A673 (cell line): ENCODE measurements at regions not wholly inside any gene's neighbourhood (a gene's known extent, or its start where the extent isn't known, plus 50 kb on each side); places are given as distances from the start of the nearest gene placed in this dataset.
A peak's percentile ranks its signal among the peaks of the same experiment; 100 is the strongest.

Experiments
- BruUV-seq: library from RNA; stranded (reverse); fragments of 400-500 nt; replicated peaks from 2 replicates; lab custom pipeline; 2021; lab: Mats Ljungman, UMichigan
- CTCF ChIA-PET: fragments of 300-600 bp; sonication (Branson Sonifier 250); formaldehyde crosslinking; loops from one replicate; lab custom pipeline; 2022; ENCODE audit warnings: antibody characterized with exemption; lab: Charles Lee
- POLR2A ChIA-PET: fragments of 300-600 bp; sonication (Branson Sonifier 250); formaldehyde crosslinking; loops from one replicate; lab custom pipeline; 2022; ENCODE audit warnings: antibody characterized with exemption; ENCODE audit not compliant: low non-redundant PET; lab: Charles Lee
- DNase-seq: peaks from one replicate; pipeline ENCODE4 v3.0.0-alpha.2; 2015; ENCODE audit warnings: low spot score
- H3K27ac ChIP-seq: fragments of 200-600 bp; sonication (generic); 2 replicates; pipeline ENCODE4 v1.5.1; 2016; ENCODE audit warnings: mixed run types, low read depth, mild to moderate bottlenecking, mixed read lengths, antibody characterized with exemption, low read length; ENCODE audit not compliant: poor library complexity, severe bottlenecking
- H3K27me3 ChIP-seq: fragments of 200-600 bp; sonication (generic); replicated peaks from 2 replicates; pipeline ENCODE4 v1.6.1; 2017; ENCODE audit warnings: mixed run types, low read depth, mild to moderate bottlenecking, mixed read lengths, antibody characterized with exemption, low read length; ENCODE audit not compliant: insufficient read depth, poor library complexity
- H3K36me3 ChIP-seq: fragments of 200-600 bp; sonication (generic); 2 replicates; pipeline ENCODE4 v1.6.1; 2016; ENCODE audit warnings: mixed run types, mild to moderate bottlenecking, mixed read lengths, antibody characterized with exemption, low read length; ENCODE audit not compliant: insufficient read depth, poor library complexity, severe bottlenecking
- H3K4me1 ChIP-seq: fragments of 200-600 bp; sonication (generic); 2 replicates; pipeline ENCODE4 v1.6.1; 2017; ENCODE audit warnings: mixed run types, mild to moderate bottlenecking, mixed read lengths, antibody characterized with exemption, low read length; ENCODE audit not compliant: insufficient read depth, poor library complexity, severe bottlenecking
- H3K4me3 ChIP-seq: fragments of 200-600 bp; sonication (generic); 2 replicates; pipeline ENCODE4 v1.5.1; 2016; ENCODE audit warnings: low read depth, mixed run types, mild to moderate bottlenecking, mixed read lengths, low read length; ENCODE audit not compliant: poor library complexity, severe bottlenecking
- H3K9me3 ChIP-seq: fragments of 200-600 bp; sonication (generic); 2 replicates; pipeline ENCODE4 v1.6.1; 2016; ENCODE audit warnings: mixed run types, low read depth, mild to moderate bottlenecking, mixed read lengths, antibody characterized with exemption, low read length; ENCODE audit not compliant: poor library complexity, severe bottlenecking
- CTCF ChIP-seq: fragments of 300-800, 200-600 bp; sonication (generic); conservative IDR thresholded peaks from 2 replicates; pipeline ENCODE4 v1.5.1; 2017; ENCODE audit warnings: low read depth, mild to moderate bottlenecking, antibody characterized with exemption, low read length, moderate library complexity, mixed read lengths
- EZH2 ChIP-seq: fragments of 200-600 bp; sonication (generic); IDR thresholded peaks from 2 replicates; pipeline ENCODE4 v1.6.1; 2017; ENCODE audit warnings: borderline replicate concordance, low read depth, mild to moderate bottlenecking, mixed read lengths, antibody characterized with exemption, low read length; ENCODE audit not compliant: poor library complexity, severe bottlenecking
- intact Hi-C: fragments of 100-400 bp; cut with micrococcal nuclease; formaldehyde crosslinking; loops from one replicate; pipeline ENCODE4 v1.10.0; 2022; ENCODE audit not compliant: unreplicated experiment

- CTCF ChIA-PET = no interaction called here
- BruUV-seq = no TSS peak
These were observed 128.8 kb upstream of the CLEC14A start for GRCh38 chr14:38384741-38385140.

GRCh38 chr14:38367922-38368321 is 112.0 kb upstream of the CLEC14A start:
- no peaks in the 10 kb centered on the region for H3K9me3 ChIP-seq
- POLR2A ChIA-PET = no interaction called here
- no peaks in the 10 kb centered on the region for H3K27me3 ChIP-seq
- no TSS peak for BruUV-seq
- CTCF ChIA-PET = no interaction called here
- H3K36me3 ChIP-seq = no peaks in the 10 kb centered on the region
- intact Hi-C loops = no loop called here
- DNase-seq = no peak
- H3K27ac ChIP-seq = no peak overlapping the region
- H3K4me1 ChIP-seq = peaks cover 2% of the 10 kb centered on the region
- no peak for TF ChIP-seq CTCF
- H3K4me3 ChIP-seq = no peak overlapping the region

More at GRCh38 chr14:38384741-38385140, 128.8 kb upstream of the CLEC14A start:
- POLR2A ChIA-PET = no interaction called here
- Histone ChIP-seq H3K27me3 (no peaks in the 10 kb centered on the region), H3K27ac (no peak overlapping the region), H3K4me3 (no peak overlapping the region), H3K9me3 (no peaks in the 10 kb centered on the region), H3K36me3 (no peaks in the 10 kb centered on the region), H3K4me1 (peaks cover 5% of the 10 kb centered on the region)
- no peak for DNase-seq
- TF ChIP-seq EZH2 = no peak
- no peak for TF ChIP-seq CTCF
- intact Hi-C loops = no loop called here

- Histone ChIP-seq H3K9me3 (no peaks in the 10 kb centered on the region), H3K27ac (no peak overlapping the region), H3K27me3 (no peaks in the 10 kb centered on the region), H3K4me1 (peaks cover 2% of the 10 kb centered on the region), H3K36me3 (no peaks in the 10 kb centered on the region), H3K4me3 (no peak overlapping the region)
- no TSS peak for BruUV-seq
- intact Hi-C loops = no loop called here
- POLR2A ChIA-PET = no interaction called here
- TF ChIP-seq CTCF (no peak), EZH2 (no peak)
- CTCF ChIA-PET = no interaction called here
- DNase-seq = peak; percentile 49
These were observed 110.5 kb upstream of the CLEC14A start for GRCh38 chr14:38366374-38366773.
